HEK293T (cell line): ENCODE measurements at regions not wholly inside any gene's neighbourhood (a gene's known extent, or its start where the extent isn't known, plus 50 kb on each side); places are given as distances from the start of the nearest gene placed in this dataset.

ENCODE experiments used
- FOXK2 ChIP-seq: fragments of 450-650 bp; IDR thresholded peaks from 2 replicates; pipeline ENCODE4 v1.6.1; 2016; ENCODE audit warnings: mild to moderate bottlenecking
- LEF1 ChIP-seq: fragments of 450-650 bp; IDR thresholded peaks from 2 replicates; pipeline ENCODE4 v1.6.1; 2017; ENCODE audit warnings: mild to moderate bottlenecking, borderline replicate concordance
- SP1 ChIP-seq: fragments of 450-650 bp; IDR thresholded peaks from 2 replicates; pipeline ENCODE4 v1.6.1; 2017

- TF ChIP-seq FOXK2 (no peak), SP1 (no peak), LEF1 (no peak)
These were observed 744.8 kb downstream of the PCDH17 start for GRCh38 chr13:58376349-58376748.
